Prostate gland (tissue), 2 donors: ENCODE measurements at regions not wholly inside any gene's neighbourhood (a gene's known extent, or its start where the extent isn't known, plus 50 kb on each side); places are given as distances from the start of the nearest gene placed in this dataset.

Experiments used
- DNase-seq: peaks from one replicate; pipeline ENCODE4 v3.0.0-alpha.2; 2019; ENCODE audit warnings: low spot score
- H3K27ac ChIP-seq, 2 donors: fragments of 200-600 bp; sonication (generic); 2 replicates each; pipeline ENCODE4 v1.5.1; 2017 to 2019
- H3K27me3 ChIP-seq: fragments of 200-600 bp; sonication (generic); replicated peaks from 2 replicates; pipeline ENCODE4 v1.5.1; 2019; ENCODE audit not compliant: insufficient read depth
- H3K36me3 ChIP-seq, 2 donors: fragments of 200-600 bp; sonication (generic); 1 replicate in 1 of 2; 2 replicates in 1 of 2; pipeline versions ENCODE4 v1.5.1 to v1.8.1; 2017 to 2019
- H3K4me1 ChIP-seq: fragments of 200-600 bp; sonication (generic); replicated peaks from 2 replicates; pipeline ENCODE4 v1.5.1; 2019
- H3K4me3 ChIP-seq, 2 donors: fragments of 200-600 bp; sonication (generic); 2 replicates each; pipeline ENCODE4 v1.5.1; 2017 to 2019
- H3K9me3 ChIP-seq: fragments of 200-600 bp; sonication (generic); 2 replicates; pipeline ENCODE4 v1.5.1; 2017
- POLR2A ChIP-seq: fragments of 450-650 bp; IDR thresholded peaks from one replicate; pipeline ENCODE4 v1.6.1; 2016; ENCODE audit warnings: antibody characterized with exemption, mild to moderate bottlenecking
- POLR2AphosphoS5 ChIP-seq: sonication (generic); formaldehyde crosslinking; IDR thresholded peaks from one replicate; pipeline ENCODE4 v1.6.1; 2017; ENCODE audit warnings: antibody characterized with exemption
- WGBS: methylation state at CpG from one replicate; pipeline ENCODE4 v1.1.5; 2018; 5-methylcytosine and 5-hydroxymethylcytosine counted together
- intact Hi-C: fragments of 100-400 bp; cut with DNase I; formaldehyde crosslinking; loops from one replicate; pipeline ENCODE4 v1.14.2; 2022
- TF ChIP-seq, protein P1 (sequence below), 4 experiments: fragments of 200-600 bp in 2 of 4; fragments of 450-650 bp in 2 of 4; sonication (generic) in 2 of 4; IDR thresholded peaks; 1 replicate in 3 of 4; 2 replicates in 1 of 4; pipeline ENCODE4 v1.5.1; 2016 to 2019; ENCODE audit warnings: antibody characterized with exemption in 4 of 4, mild to moderate bottlenecking in 2 of 4, moderate library complexity in 2 of 4

DNA sequence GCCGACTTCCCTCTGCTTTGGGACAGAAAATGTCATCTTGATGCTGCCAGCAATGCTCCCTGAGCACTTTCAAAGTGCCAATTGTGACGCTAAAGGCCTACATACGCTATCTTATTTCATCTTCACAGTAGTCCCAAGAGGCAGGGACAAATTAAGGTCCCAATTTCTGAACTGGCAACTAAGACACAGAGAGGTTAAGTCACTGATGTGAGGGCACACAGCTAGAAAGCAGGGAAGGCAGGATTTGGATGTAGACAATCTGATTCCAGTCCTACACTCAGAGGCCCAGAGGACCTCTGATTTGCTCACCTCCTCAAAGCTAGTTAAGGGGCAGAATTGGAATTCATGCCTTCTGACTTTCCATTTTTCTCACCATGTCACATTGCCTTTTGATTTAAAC is 249.2 kb upstream of the CLINT1 start:
- H3K4me1 ChIP-seq: no peaks in the 10 kb centered on the region
- H3K36me3 ChIP-seq: no peaks in the 10 kb centered on the region
- no peak for DNase-seq
- H3K27me3 ChIP-seq: no peaks in the 10 kb centered on the region
- no peaks in the 10 kb centered on the region for H3K9me3 ChIP-seq
- WGBS: 94% methylated on average over 3 of the region's 3 CpGs
- intact Hi-C loops: no loop called here
- TF ChIP-seq POLR2AphosphoS5 (no peak), POLR2A (no peak)
- TF ChIP-seq, protein P1, sequence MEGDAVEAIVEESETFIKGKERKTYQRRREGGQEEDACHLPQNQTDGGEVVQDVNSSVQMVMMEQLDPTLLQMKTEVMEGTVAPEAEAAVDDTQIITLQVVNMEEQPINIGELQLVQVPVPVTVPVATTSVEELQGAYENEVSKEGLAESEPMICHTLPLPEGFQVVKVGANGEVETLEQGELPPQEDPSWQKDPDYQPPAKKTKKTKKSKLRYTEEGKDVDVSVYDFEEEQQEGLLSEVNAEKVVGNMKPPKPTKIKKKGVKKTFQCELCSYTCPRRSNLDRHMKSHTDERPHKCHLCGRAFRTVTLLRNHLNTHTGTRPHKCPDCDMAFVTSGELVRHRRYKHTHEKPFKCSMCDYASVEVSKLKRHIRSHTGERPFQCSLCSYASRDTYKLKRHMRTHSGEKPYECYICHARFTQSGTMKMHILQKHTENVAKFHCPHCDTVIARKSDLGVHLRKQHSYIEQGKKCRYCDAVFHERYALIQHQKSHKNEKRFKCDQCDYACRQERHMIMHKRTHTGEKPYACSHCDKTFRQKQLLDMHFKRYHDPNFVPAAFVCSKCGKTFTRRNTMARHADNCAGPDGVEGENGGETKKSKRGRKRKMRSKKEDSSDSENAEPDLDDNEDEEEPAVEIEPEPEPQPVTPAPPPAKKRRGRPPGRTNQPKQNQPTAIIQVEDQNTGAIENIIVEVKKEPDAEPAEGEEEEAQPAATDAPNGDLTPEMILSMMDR (IDR thresholded peaks at IDR 0.05): no peak
- no peak overlapping the region for H3K4me3 ChIP-seq
- no peak overlapping the region for H3K27ac ChIP-seq

DNA sequence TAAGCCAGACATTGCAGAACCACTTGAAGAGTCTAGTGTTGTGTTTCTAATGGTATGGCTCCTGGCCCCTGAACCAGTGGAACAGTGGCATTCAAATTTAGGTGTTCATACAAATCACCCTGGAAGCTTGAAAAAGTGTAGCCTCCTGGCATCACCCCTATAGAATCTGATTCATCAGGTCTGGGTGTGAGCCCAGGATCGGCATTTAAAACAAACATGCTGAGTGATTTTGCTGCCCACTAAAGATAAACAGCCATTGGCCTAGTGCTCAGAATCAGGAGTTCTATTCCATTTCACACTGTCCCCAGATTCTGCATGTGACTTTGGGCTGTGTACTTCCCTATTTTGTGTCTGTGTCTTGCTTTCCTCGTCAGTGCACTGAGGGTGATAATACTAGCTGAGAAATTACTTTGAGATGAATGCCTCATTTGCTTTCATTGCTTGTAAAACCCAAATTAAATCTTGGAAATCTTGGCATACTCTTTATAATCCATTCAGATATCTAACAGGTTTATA is 241.5 kb upstream of the CLINT1 start:
- Histone ChIP-seq H3K36me3 (no peaks in the 10 kb centered on the region), H3K4me3 (no peak overlapping the region), H3K27ac (no peak overlapping the region), H3K27me3 (no peaks in the 10 kb centered on the region), H3K4me1 (no peaks in the 10 kb centered on the region), H3K9me3 (no peaks in the 10 kb centered on the region)
- 20% methylated on average over 2 of the region's 2 CpGs for WGBS
- intact Hi-C loops: no loop called here
- TF ChIP-seq POLR2AphosphoS5 (no peak), POLR2A (no peak)
- DNase-seq: no peak

DNA sequence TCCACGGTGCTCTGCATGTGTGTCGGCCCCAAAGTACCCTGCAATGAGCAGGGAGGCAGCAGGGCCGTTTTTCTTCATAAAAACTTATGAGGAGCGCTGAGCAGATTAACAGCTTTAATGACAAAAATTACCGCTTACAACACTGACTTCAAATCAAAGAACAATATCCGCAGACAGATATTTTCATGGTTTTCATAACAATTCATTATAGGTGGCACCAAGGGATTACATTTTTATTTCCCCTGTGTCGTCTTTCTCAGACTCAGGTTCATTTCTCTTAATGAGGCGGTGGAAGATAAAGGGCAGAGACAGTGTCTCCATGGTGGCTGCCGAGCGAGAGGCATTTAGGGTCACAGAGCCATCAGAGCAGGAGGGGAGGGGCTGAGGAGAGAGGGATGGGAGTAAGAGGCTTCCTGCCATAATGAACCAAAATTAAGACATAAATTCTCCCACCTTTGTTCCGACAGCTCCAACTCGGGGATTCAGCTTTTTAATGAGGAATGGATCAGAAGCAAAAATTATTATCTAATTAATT is 240.7 kb upstream of the CLINT1 start:
- intact Hi-C loops: no loop called here
- Histone ChIP-seq H3K4me1 (no peaks in the 10 kb centered on the region), H3K27me3 (no peaks in the 10 kb centered on the region), H3K4me3 (no peak overlapping the region), H3K36me3 (no peaks in the 10 kb centered on the region), H3K9me3 (no peaks in the 10 kb centered on the region), H3K27ac (no peak overlapping the region)
- DNase-seq: no peak
- 71% methylated on average over 12 of the region's 12 CpGs for WGBS
- no peak for TF ChIP-seq POLR2AphosphoS5
- TF ChIP-seq, protein P1 (IDR thresholded peaks at IDR 0.05): no peak
- no peak for TF ChIP-seq POLR2A

DNA sequence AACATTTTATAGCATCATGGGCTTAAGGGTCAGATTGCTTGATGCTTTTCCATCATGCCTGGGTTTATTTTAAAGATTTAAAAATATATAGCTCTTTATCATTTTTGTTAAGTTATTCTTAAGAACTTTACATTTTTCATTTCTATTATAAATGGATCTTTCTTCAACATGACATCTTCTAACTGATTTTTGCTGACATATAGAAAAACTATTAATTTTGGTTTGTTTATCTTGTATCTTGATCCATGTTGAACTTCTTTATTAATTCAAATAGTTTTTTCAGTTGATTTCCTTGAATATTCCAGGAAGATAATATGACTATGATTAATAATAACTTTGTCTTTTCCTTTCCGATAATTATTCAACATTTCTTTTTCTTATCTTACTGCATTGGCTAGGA is 237.9 kb upstream of the CLINT1 start:
- Histone ChIP-seq H3K4me1 (no peaks in the 10 kb centered on the region), H3K27me3 (no peaks in the 10 kb centered on the region), H3K9me3 (no peaks in the 10 kb centered on the region), H3K36me3 (no peaks in the 10 kb centered on the region), H3K4me3 (no peak overlapping the region), H3K27ac (no peak overlapping the region)
- TF ChIP-seq, protein P1 (IDR thresholded peaks at IDR 0.05): no peak
- TF ChIP-seq POLR2A: no peak
- TF ChIP-seq POLR2AphosphoS5: no peak
- no peak for DNase-seq
- intact Hi-C loops: no loop called here
- WGBS: 95% methylated on average over 1 of the region's 1 CpG

DNA sequence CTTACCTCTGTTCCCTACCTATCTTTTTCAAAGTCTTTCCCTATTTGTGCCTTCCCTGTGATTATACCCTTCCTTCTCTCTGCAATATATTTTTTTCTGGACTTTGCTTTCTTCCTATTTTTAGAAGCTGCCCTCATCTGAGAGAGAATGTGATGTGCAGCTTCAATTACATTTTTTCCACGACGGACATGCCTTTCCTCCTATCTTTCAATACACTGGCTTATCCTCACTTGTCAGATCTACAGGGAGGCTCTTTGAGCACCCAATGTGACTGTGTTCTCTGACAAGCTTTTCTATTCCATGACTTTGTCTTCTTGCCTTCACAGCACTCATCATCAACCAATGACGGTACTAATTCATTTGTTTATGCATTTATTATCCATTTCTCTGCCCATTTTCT is 227.9 kb upstream of the CLINT1 start:
- intact Hi-C loops: no loop called here

More for the DNA sequence above, 227.9 kb upstream of the CLINT1 start:
- no peaks in the 10 kb centered on the region for H3K27me3 ChIP-seq
- 58% methylated on average over 3 of the region's 3 CpGs for WGBS
- H3K36me3 ChIP-seq: no peaks in the 10 kb centered on the region
- no peak overlapping the region for H3K27ac ChIP-seq
- no peak for DNase-seq
- no peaks in the 10 kb centered on the region for H3K9me3 ChIP-seq
- TF ChIP-seq POLR2A (no peak), POLR2AphosphoS5 (no peak)
- TF ChIP-seq, protein P1 (IDR thresholded peaks at IDR 0.05): no peak
- no peaks in the 10 kb centered on the region for H3K4me1 ChIP-seq
- no peak overlapping the region for H3K4me3 ChIP-seq
